ENCODE measurements at regions not wholly inside any gene's neighbourhood (a gene's known extent, or its start where the extent isn't known, plus 50 kb on each side); places are given as distances from the start of the nearest gene placed in this dataset.

DNA sequence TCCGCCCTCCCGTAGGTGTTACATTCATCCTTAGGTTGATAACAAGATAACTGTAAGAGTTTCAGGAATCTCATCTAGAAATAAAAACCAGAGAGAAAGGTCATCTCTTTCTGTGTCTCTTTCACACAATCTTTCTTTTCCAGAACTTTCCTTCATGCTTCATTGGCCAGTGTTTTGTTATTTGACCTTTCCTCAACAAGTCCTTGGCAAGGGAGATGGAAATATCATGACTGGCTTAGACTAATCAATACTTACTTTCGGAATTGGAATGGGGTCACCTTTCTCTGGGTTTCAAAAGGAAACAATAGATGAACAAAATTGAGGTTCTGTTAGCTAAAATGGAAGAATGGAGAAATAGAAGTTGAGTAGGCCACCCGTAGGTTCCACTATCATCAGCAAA, 72.9 kb upstream of the PPP2R5A start:
- no peak overlapping the region for H3K27ac Mint-ChIP-seq (ENCODE audit: unreplicated experiment)
- no peaks in the 10 kb centered on the region for H3K4me1 Mint-ChIP-seq (ENCODE audit: unreplicated experiment)
- no peaks in the 10 kb centered on the region for H3K36me3 Mint-ChIP-seq (ENCODE audit: unreplicated experiment)
- H3K9me3 Mint-ChIP-seq (ENCODE audit: unreplicated experiment) = no peaks in the 10 kb centered on the region
- H3K4me3 Mint-ChIP-seq (ENCODE audit: unreplicated experiment) = no peak overlapping the region
- no peak for DNase-seq (ENCODE audit: extremely low spot score, unreplicated experiment)
- H3K27me3 Mint-ChIP-seq (ENCODE audit: unreplicated experiment) = no peaks in the 10 kb centered on the region
- TF ChIP-seq, protein P1, sequence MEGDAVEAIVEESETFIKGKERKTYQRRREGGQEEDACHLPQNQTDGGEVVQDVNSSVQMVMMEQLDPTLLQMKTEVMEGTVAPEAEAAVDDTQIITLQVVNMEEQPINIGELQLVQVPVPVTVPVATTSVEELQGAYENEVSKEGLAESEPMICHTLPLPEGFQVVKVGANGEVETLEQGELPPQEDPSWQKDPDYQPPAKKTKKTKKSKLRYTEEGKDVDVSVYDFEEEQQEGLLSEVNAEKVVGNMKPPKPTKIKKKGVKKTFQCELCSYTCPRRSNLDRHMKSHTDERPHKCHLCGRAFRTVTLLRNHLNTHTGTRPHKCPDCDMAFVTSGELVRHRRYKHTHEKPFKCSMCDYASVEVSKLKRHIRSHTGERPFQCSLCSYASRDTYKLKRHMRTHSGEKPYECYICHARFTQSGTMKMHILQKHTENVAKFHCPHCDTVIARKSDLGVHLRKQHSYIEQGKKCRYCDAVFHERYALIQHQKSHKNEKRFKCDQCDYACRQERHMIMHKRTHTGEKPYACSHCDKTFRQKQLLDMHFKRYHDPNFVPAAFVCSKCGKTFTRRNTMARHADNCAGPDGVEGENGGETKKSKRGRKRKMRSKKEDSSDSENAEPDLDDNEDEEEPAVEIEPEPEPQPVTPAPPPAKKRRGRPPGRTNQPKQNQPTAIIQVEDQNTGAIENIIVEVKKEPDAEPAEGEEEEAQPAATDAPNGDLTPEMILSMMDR (IDR thresholded peaks at IDR 0.05) = no peak

DNA sequence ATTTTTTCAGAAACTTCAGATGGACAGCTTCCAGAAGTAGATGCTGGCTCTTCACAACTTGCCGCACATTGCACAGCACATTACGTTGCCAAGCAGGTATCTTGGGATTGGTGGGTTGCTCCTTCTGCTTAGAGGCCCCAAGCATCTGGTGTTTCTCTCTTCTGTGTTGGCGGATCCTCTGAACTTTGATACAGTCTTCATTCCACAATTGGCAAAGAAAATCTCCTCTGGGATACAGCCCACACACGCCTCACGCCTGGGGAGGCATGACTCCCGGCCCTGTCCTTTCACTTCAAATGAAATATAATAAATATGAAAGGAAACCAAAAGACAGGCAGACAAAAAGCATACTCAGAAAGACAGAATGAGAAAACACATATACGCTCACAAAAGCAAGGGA, 72.3 kb upstream of the PPP2R5A start:
- Mint-ChIP-seq H3K36me3 (ENCODE audit: unreplicated experiment) (no peaks in the 10 kb centered on the region), H3K4me3 (ENCODE audit: unreplicated experiment) (no peak overlapping the region), H3K27ac (ENCODE audit: unreplicated experiment) (no peak overlapping the region), H3K4me1 (ENCODE audit: unreplicated experiment) (peaks cover under 1% of the 10 kb centered on the region), H3K27me3 (ENCODE audit: unreplicated experiment) (no peaks in the 10 kb centered on the region), H3K9me3 (ENCODE audit: unreplicated experiment) (no peaks in the 10 kb centered on the region)
- TF ChIP-seq, protein P1 (IDR thresholded peaks at IDR 0.05) = no peak
- no peak for DNase-seq (ENCODE audit: extremely low spot score, unreplicated experiment)

DNA sequence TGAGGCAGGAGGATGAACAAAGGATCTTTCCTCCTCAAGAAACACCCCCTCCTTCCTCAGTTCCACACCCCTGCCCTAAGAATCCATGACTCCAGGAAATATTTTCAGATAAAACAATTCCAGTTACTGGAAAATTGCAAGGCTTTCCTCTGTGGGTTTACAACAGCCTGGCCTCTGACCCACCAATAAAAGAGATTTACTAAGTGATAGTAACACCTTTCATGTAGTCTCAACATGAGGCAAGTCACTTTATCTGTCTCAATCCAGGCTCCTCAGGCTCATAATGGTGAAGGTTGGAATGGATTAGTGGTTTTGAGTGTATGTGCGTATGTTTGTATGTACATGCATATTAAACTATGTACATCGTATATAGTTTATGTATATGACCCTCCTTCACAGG, 71.4 kb upstream of the PPP2R5A start:
- TF ChIP-seq, protein P1 (IDR thresholded peaks at IDR 0.05) = no peak
- H3K4me3 Mint-ChIP-seq (ENCODE audit: unreplicated experiment) = no peak overlapping the region
- H3K9me3 Mint-ChIP-seq (ENCODE audit: unreplicated experiment) = no peaks in the 10 kb centered on the region
- DNase-seq (ENCODE audit: extremely low spot score, unreplicated experiment) = no peak
- H3K36me3 Mint-ChIP-seq (ENCODE audit: unreplicated experiment) = no peaks in the 10 kb centered on the region
- no peak overlapping the region for H3K27ac Mint-ChIP-seq (ENCODE audit: unreplicated experiment)
- H3K4me1 Mint-ChIP-seq (ENCODE audit: unreplicated experiment) = peaks cover 9% of the 10 kb centered on the region
- H3K27me3 Mint-ChIP-seq (ENCODE audit: unreplicated experiment) = no peaks in the 10 kb centered on the region

DNA sequence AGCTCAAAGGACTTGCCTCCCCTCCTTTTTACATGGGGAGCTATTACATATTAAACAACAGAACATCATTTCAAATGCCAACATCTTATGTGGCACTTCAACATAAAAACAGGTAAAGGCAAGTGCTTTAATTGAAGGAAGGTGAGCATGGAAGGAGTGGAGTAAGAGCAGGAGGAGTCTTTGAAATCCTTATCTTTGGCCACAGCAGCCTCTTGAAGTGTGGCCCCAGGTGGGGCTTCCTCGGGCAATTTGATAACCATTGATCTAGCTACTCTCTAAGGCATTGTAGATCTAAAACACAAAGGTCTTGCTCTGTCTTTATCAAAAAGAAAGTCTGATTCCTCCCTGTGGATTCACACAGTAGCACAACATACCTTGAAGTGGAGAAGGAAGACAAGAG, 70.9 kb upstream of the PPP2R5A start:
- H3K4me3 Mint-ChIP-seq (ENCODE audit: unreplicated experiment) = no peak overlapping the region
- no peaks in the 10 kb centered on the region for H3K27me3 Mint-ChIP-seq (ENCODE audit: unreplicated experiment)
- peaks cover 14% of the 10 kb centered on the region for H3K4me1 Mint-ChIP-seq (ENCODE audit: unreplicated experiment)
- H3K36me3 Mint-ChIP-seq (ENCODE audit: unreplicated experiment) = no peaks in the 10 kb centered on the region
- no peak overlapping the region for H3K27ac Mint-ChIP-seq (ENCODE audit: unreplicated experiment)
- no peaks in the 10 kb centered on the region for H3K9me3 Mint-ChIP-seq (ENCODE audit: unreplicated experiment)
- TF ChIP-seq, protein P1 (IDR thresholded peaks at IDR 0.05) = no peak
- DNase-seq (ENCODE audit: extremely low spot score, unreplicated experiment) = no peak

DNA sequence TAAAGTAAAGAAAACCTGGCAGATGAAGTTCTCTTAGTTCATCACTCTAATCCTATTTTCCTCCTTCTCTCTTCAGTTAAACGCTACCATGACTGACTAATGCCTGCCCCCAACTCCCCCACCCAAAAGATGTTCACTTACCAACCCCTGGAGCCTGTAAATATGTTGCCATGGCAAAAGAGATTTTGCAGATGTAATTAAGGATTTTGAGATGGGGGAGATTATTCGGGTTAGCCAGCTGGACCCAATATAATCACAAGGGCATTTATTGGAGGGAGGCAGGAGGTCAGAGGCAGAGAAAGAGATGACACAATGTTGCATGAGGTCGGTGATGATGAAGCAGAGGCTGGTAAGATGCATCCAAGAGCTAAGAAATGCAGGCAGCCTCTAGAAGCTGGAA, 69.3 kb upstream of the PPP2R5A start:
- TF ChIP-seq, protein P1 (IDR thresholded peaks at IDR 0.05) = no peak
- Mint-ChIP-seq H3K36me3 (ENCODE audit: unreplicated experiment) (no peaks in the 10 kb centered on the region), H3K27me3 (ENCODE audit: unreplicated experiment) (no peaks in the 10 kb centered on the region), H3K27ac (ENCODE audit: unreplicated experiment) (no peak overlapping the region), H3K4me1 (ENCODE audit: unreplicated experiment) (peaks cover 20% of the 10 kb centered on the region), H3K4me3 (ENCODE audit: unreplicated experiment) (no peak overlapping the region), H3K9me3 (ENCODE audit: unreplicated experiment) (no peaks in the 10 kb centered on the region)
- no peak for DNase-seq (ENCODE audit: extremely low spot score, unreplicated experiment)
